ENCODE measurements at regions not wholly inside any gene's neighbourhood (a gene's known extent, or its start where the extent isn't known, plus 50 kb on each side); places are given as distances from the start of the nearest gene placed in this dataset.

DNA sequence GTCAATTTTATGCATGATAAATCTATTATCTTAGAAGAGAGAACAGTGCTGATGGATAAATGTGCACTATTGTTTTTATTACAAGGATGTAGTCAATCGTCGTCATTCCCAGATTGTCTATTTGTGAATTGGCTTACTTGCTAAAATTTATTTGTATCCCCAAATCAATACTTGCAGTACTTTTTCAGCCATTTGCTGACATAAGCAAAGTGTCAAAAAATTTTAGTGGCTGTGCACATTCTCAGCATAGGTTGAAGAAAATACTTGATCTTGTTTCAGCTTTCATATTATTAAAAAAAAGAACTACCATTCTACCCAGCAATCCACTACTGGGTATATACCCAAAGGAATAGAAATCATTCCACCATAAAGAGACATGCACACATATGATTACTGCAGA, 477.9 kb upstream of the CA10 start:
- H2AK9ac ChIP-seq (replicated peaks; ENCODE audit: low read depth, low read length, poor library complexity), result no peak overlapping the region
- no peaks in the 10 kb centered on the region for H3K9me1 ChIP-seq (ENCODE audit: insufficient read depth, low read length)
- H4K91ac ChIP-seq (ENCODE audit: insufficient read depth, low read depth, low read length), result no peak overlapping the region
- dilution Hi-C loops (cut with HindIII; ENCODE audit: low sequenced_read_pairs, unreplicated experiment), result no loop called here
- intact Hi-C loops (cut with micrococcal nuclease), result no loop called here
- no peaks in the 10 kb centered on the region for H3K36me3 ChIP-seq (ENCODE audit: control insufficient read depth, insufficient read depth, low read length)
- H3K4ac ChIP-seq (ENCODE audit: low read depth, low read length), result no peak overlapping the region
- BruUV-seq (replicated peaks), result no TSS peak
- no peak overlapping the region for H4K8ac ChIP-seq (ENCODE audit: low read depth in 2 of 2, low read length in 2 of 2)
- H2AK5ac ChIP-seq (ENCODE audit: low read depth, low read length), result no peak overlapping the region
- H4K5ac ChIP-seq (ENCODE audit: low read depth, low read length), result no peak overlapping the region
- ATAC-seq (ENCODE audit: low read depth) (no peak), DNase-seq (no peak)
- ChIA-PET POLR2A (ENCODE audit: unreplicated experiment) (interaction anchor here (0.6 kb wide), 1 partner anchor 492 kb away, joined by 16 read pairs; no protein-coding TSS in a partner anchor), CTCF (no interaction called here)
- no peak overlapping the region for H2BK15ac ChIP-seq (ENCODE audit: low read depth, low read length)
- no peaks in the 10 kb centered on the region for H3K4me1 ChIP-seq (ENCODE audit: control insufficient read depth, insufficient read depth, low read length)
- H3K4me2 ChIP-seq (ENCODE audit: low read depth, low read length), result no peak overlapping the region
- no peak overlapping the region for H3K23ac ChIP-seq (ENCODE audit: low read depth, low read length)
- no peak overlapping the region for H3K56ac ChIP-seq (ENCODE audit: extremely low read depth, insufficient read depth, low read length)
- in situ Hi-C loops (cut with MboI; ENCODE audit: low sequenced_read_pairs), result no loop called here
- no peak overlapping the region for H3K27ac ChIP-seq (ENCODE audit: insufficient read depth, low read length)
- no peaks in the 10 kb centered on the region for H3K79me1 ChIP-seq (ENCODE audit: low read depth in 1 of 2, low read length in 2 of 2)
- H3K14ac ChIP-seq (replicated peaks; ENCODE audit: low read depth, low read length), result no peak overlapping the region
- H3K4me3 ChIP-seq (ENCODE audit: insufficient read depth, low read depth, low read length), result no peak overlapping the region
- peaks cover 4% of the 10 kb centered on the region for H3K9me3 ChIP-seq (ENCODE audit: control insufficient read depth, insufficient read depth, low read length)
- no peak overlapping the region for H2BK20ac ChIP-seq (ENCODE audit: low read depth, low read length)
- no peak overlapping the region for H2AFZ ChIP-seq (replicated peaks; ENCODE audit: low read length, poor library complexity)
- no peak for TF ChIP-seq BHLHE40 (IDR thresholded peaks at IDR 0.05; ENCODE audit: low read depth, low read length)
- peak; percentile 73 for TF ChIP-seq MAFK (IDR thresholded peaks at IDR 0.05; ENCODE audit: low read depth, low read length)
- TF ChIP-seq MXI1 (IDR thresholded peaks at IDR 0.05; ENCODE audit: borderline replicate concordance, low read depth, low read length), result no peak
- H2BK120ac ChIP-seq (ENCODE audit: low read depth, low read length), result no peak overlapping the region
- H3K18ac ChIP-seq (ENCODE audit: low read depth, low read length), result no peak overlapping the region
- no peaks in the 10 kb centered on the region for H3K27me3 ChIP-seq (ENCODE audit: control insufficient read depth, insufficient read depth, low read length)
- no CpG with 5 or more reads among the region's 2 CpGs for WGBS, 2 experiments (ENCODE audit: extremely low coverage in 2 of 2, insufficient read length in 1 of 2)
- H3K9ac ChIP-seq (ENCODE audit: low read depth, low read length), result no peak overlapping the region
- H2BK5ac ChIP-seq (ENCODE audit: low read depth, low read length, poor library complexity, severe bottlenecking), result no peak overlapping the region
- H4K20me1 ChIP-seq (ENCODE audit: insufficient read depth, low read length), result no peaks in the 10 kb centered on the region

All from IMR-90 (cell line).